PFSK-1 (cell line): ENCODE measurements at regions not wholly inside any gene's neighbourhood (a gene's known extent, or its start where the extent isn't known, plus 50 kb on each side); places are given as distances from the start of the nearest gene placed in this dataset.

Experiments
- FOXP2 ChIP-seq: optimal IDR thresholded peaks from 2 replicates; pipeline ENCODE3; 2011; ENCODE audit warnings: borderline replicate concordance, control low read depth, inconsistent platforms; ENCODE audit not compliant: insufficient read depth; ENCODE audit errors: extremely low read length, extremely low read depth
- POLR2AphosphoS5 ChIP-seq: IDR thresholded peaks from 2 replicates; pipeline ENCODE4 v1.6.1; 2012; ENCODE audit warnings: low read depth, mild to moderate bottlenecking, control low read depth, low read length, moderate library complexity
- SIN3A ChIP-seq: IDR thresholded peaks from 2 replicates; pipeline ENCODE4 v1.6.1; 2012; ENCODE audit warnings: mild to moderate bottlenecking, low read length, moderate library complexity, borderline replicate concordance; ENCODE audit not compliant: insufficient read depth
- TAF1 ChIP-seq: IDR thresholded peaks from 2 replicates; pipeline ENCODE4 v1.6.1; 2012; ENCODE audit warnings: low read length, control low read depth, borderline replicate concordance; ENCODE audit not compliant: insufficient read depth
- TF ChIP-seq, protein P1 (sequence below), 2 experiments: IDR thresholded peaks; 2 replicates each; pipeline versions ENCODE4 v1.6.1 to v1.8.0; 2011 to 2012; ENCODE audit warnings: low read depth in 2 of 2, low read length in 2 of 2, control low read depth in 1 of 2, inconsistent platforms in 1 of 2, mild to moderate bottlenecking in 1 of 2, moderate library complexity in 1 of 2; ENCODE audit not compliant: insufficient read depth in 1 of 2

DNA sequence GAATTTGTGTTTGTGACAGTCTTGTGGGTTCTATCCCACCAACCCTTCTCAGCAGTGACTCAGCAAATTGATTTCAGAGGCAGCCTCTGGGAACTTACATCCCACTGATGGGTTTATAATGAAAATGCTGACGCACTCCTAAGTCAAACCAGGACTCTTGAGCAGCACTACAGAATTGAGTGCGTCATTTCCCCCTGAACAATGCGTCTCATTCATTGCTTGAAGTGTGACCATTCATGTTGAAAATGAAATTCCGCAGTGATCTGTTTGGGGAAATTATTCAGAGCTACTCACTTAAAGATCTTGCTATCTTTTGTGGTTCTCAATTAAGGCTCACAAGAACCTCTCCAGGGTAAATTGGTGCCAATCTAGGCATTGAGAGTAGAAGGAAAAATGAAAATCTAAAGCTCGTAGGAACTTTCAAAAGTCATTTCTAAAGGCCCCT, 417.7 kb upstream of the SLC14A2 start:
- TF ChIP-seq TAF1 (no peak), FOXP2 (no peak), POLR2AphosphoS5 (no peak)

DNA sequence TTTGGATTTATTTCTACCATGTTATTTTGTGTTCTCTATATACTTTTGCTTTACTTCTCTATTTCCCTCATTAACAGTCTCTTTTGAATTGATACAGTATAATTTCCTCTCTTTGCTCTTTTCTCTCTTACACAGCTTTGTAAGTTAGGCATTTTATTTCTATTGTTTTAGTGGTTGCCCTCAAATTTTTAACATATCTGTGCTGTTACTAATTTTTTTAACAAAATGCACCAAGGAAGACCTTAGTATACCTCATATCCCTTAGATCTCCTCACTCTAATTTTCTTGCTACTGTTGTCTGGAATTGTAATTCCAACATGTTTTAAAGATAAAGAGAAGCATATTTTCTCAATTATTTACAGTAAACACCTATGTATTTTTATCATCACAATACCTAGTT, 416.8 kb upstream of the SLC14A2 start:
- TF ChIP-seq POLR2AphosphoS5 (no peak), SIN3A (no peak)

DNA sequence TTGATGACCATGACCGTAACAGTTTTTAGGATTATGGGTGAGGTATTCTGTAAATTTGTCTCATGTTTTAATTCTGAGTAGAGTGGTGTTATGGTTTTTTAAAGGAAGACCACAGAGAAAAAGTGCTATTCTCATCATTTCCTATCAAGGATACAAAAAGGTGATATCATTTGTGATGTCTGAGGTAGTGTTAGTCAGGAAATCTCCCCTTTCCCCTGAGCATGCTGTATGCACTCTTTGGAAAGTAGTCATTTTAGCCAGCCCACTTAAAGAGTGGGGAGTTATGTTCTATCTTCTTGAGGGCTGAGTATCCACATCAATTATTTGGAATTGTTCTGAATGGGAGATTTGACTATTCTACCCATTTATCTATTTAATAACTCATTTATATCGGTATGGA, 414.2 kb upstream of the SLC14A2 start:
- TF ChIP-seq, protein P1, sequence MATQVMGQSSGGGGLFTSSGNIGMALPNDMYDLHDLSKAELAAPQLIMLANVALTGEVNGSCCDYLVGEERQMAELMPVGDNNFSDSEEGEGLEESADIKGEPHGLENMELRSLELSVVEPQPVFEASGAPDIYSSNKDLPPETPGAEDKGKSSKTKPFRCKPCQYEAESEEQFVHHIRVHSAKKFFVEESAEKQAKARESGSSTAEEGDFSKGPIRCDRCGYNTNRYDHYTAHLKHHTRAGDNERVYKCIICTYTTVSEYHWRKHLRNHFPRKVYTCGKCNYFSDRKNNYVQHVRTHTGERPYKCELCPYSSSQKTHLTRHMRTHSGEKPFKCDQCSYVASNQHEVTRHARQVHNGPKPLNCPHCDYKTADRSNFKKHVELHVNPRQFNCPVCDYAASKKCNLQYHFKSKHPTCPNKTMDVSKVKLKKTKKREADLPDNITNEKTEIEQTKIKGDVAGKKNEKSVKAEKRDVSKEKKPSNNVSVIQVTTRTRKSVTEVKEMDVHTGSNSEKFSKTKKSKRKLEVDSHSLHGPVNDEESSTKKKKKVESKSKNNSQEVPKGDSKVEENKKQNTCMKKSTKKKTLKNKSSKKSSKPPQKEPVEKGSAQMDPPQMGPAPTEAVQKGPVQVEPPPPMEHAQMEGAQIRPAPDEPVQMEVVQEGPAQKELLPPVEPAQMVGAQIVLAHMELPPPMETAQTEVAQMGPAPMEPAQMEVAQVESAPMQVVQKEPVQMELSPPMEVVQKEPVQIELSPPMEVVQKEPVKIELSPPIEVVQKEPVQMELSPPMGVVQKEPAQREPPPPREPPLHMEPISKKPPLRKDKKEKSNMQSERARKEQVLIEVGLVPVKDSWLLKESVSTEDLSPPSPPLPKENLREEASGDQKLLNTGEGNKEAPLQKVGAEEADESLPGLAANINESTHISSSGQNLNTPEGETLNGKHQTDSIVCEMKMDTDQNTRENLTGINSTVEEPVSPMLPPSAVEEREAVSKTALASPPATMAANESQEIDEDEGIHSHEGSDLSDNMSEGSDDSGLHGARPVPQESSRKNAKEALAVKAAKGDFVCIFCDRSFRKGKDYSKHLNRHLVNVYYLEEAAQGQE (IDR thresholded peaks at IDR 0.05; ENCODE audit: insufficient read depth in 1 of 2, low read depth in 2 of 2, low read length in 2 of 2) = no peak
- TF ChIP-seq TAF1 (no peak), FOXP2 (no peak), POLR2AphosphoS5 (no peak), SIN3A (no peak)

- TF ChIP-seq, protein P1 (IDR thresholded peaks at IDR 0.05; ENCODE audit: insufficient read depth in 1 of 2, low read depth in 2 of 2, low read length in 2 of 2) = no peak
- no peak for TF ChIP-seq TAF1
Observed at GRCh38 chr18:45201489-45201888, 413.8 kb upstream of the SLC14A2 start.

DNA sequence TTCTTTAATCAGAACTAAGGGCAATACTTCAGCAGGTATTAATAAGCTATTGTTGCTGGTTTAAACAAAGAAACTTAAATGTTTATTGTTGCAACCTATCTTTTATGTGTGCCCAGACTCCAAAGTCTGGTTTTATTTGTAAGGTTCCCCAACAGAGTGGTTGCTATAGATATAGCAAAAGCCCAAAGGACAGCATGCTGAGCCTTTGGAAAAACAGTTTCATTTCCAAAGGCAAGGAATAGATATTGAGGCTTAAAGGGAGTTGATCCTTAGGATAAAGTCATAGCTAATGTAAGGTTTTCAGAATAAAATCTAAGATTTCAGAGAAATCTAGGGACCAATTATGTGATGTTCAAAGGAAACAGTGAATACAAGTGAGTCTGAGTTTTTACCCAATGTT, 413.2 kb upstream of the SLC14A2 start:
- TF ChIP-seq, protein P1 (IDR thresholded peaks at IDR 0.05; ENCODE audit: insufficient read depth in 1 of 2, low read depth in 2 of 2, low read length in 2 of 2) = no peak
- TF ChIP-seq TAF1 (no peak), FOXP2 (no peak), POLR2AphosphoS5 (no peak), SIN3A (no peak)

- TF ChIP-seq SIN3A (no peak), POLR2AphosphoS5 (no peak), TAF1 (no peak), FOXP2 (no peak)
- TF ChIP-seq, protein P1 (IDR thresholded peaks at IDR 0.05; ENCODE audit: insufficient read depth in 1 of 2, low read depth in 2 of 2, low read length in 2 of 2) = no peak
Observed at GRCh38 chr18:45203677-45204076, 411.6 kb upstream of the SLC14A2 start.
